ENCODE measurements at regions not wholly inside any gene's neighbourhood (a gene's known extent, or its start where the extent isn't known, plus 50 kb on each side); places are given as distances from the start of the nearest gene placed in this dataset.

GRCh38 chr20:12023194-12023795 lies 105.6 kb downstream of the BTBD3 start:
- no peak for DNase-seq

- no peak for DNase-seq
Observed at GRCh38 chr20:12028771-12029170, 111.1 kb downstream of the BTBD3 start.

GRCh38 chr20:12030470-12030869 lies 112.8 kb downstream of the BTBD3 start:
- DNase-seq = no peak

- no peak for DNase-seq
Observed at GRCh38 chr20:12036142-12036541, 118.4 kb downstream of the BTBD3 start.

- DNase-seq = no peak
Observed at GRCh38 chr20:12037521-12037920, 119.8 kb downstream of the BTBD3 start.

GRCh38 chr20:12040261-12040660 lies 122.6 kb downstream of the BTBD3 start:
- DNase-seq = no peak

GRCh38 chr20:12044969-12045368 lies 127.3 kb downstream of the BTBD3 start:
- DNase-seq = no peak

GRCh38 chr20:12047838-12048432 lies 130.2 kb downstream of the BTBD3 start:
- no peak for DNase-seq

GRCh38 chr20:12049125-12049524 lies 131.4 kb downstream of the BTBD3 start:
- DNase-seq = no peak

GRCh38 chr20:12051206-12052163 lies 133.8 kb downstream of the BTBD3 start:
- DNase-seq = no peak

- DNase-seq = no peak
Observed at GRCh38 chr20:12053353-12053752, 135.7 kb downstream of the BTBD3 start.

GRCh38 chr20:12054556-12054955 lies 136.9 kb downstream of the BTBD3 start:
- DNase-seq = no peak

- no peak for DNase-seq
Observed at GRCh38 chr20:12055161-12055560, 137.5 kb downstream of the BTBD3 start.

GRCh38 chr20:12056839-12057238 lies 139.1 kb downstream of the BTBD3 start:
- DNase-seq = no peak

- no peak for DNase-seq
Observed at GRCh38 chr20:12057778-12058177, 140.1 kb downstream of the BTBD3 start.

- DNase-seq = no peak
Observed at GRCh38 chr20:12058216-12058615, 140.5 kb downstream of the BTBD3 start.

GRCh38 chr20:12061466-12061865 lies 143.8 kb downstream of the BTBD3 start:
- DNase-seq = no peak

GRCh38 chr20:12063106-12063684 lies 145.5 kb downstream of the BTBD3 start:
- no peak for DNase-seq

GRCh38 chr20:12064540-12064939 lies 146.8 kb downstream of the BTBD3 start:
- no peak for DNase-seq

GRCh38 chr20:12067686-12068085 lies 150.0 kb downstream of the BTBD3 start:
- DNase-seq = no peak

GRCh38 chr20:12068121-12068520 lies 150.4 kb downstream of the BTBD3 start:
- DNase-seq = no peak

GRCh38 chr20:12069181-12069580 lies 151.5 kb downstream of the BTBD3 start:
- no peak for DNase-seq

GRCh38 chr20:12072221-12072953 lies 154.7 kb downstream of the BTBD3 start:
- DNase-seq = no peak
